WI38 (cell line): ENCODE measurements at regions not wholly inside any gene's neighbourhood (a gene's known extent, or its start where the extent isn't known, plus 50 kb on each side); places are given as distances from the start of the nearest gene placed in this dataset.

Experiments used
- H3K4me3 ChIP-seq: 2 replicates; pipeline ENCODE4 v1.5.1; 2011; ENCODE audit warnings: low read depth, mild to moderate bottlenecking, control low read depth, low read length
- CTCF ChIP-seq: IDR thresholded peaks from 2 replicates; pipeline ENCODE4 v1.5.1; 2012; ENCODE audit warnings: low read depth, mild to moderate bottlenecking, control low read depth, low read length

GRCh38 chr2:129912871-129913694 is 66.4 kb upstream of the RAB6C start:
- no peak for TF ChIP-seq CTCF

GRCh38 chr2:129913695-129914495 is 65.6 kb upstream of the RAB6C start:
- H3K4me3 ChIP-seq, result no peak overlapping the region
- no peak for TF ChIP-seq CTCF

More at GRCh38 chr2:129912871-129913694, 66.4 kb upstream of the RAB6C start:
- H3K4me3 ChIP-seq, result no peak overlapping the region

- TF ChIP-seq CTCF, result no peak
- no peak overlapping the region for H3K4me3 ChIP-seq
These were observed 64.7 kb upstream of the RAB6C start for GRCh38 chr2:129914538-129915302.

- TF ChIP-seq CTCF, result no peak
- H3K4me3 ChIP-seq, result no peak overlapping the region
These were observed 64.1 kb upstream of the RAB6C start for GRCh38 chr2:129915303-129915840.

GRCh38 chr2:129918604-129919003 is 60.9 kb upstream of the RAB6C start:
- no peak for TF ChIP-seq CTCF
- no peak overlapping the region for H3K4me3 ChIP-seq

GRCh38 chr2:129922571-129923264 is 56.7 kb upstream of the RAB6C start:
- TF ChIP-seq CTCF, result no peak
- no peak overlapping the region for H3K4me3 ChIP-seq
